ENCODE measurements at regions not wholly inside any gene's neighbourhood (a gene's known extent, or its start where the extent isn't known, plus 50 kb on each side); places are given as distances from the start of the nearest gene placed in this dataset.
"Not testable (repeated sequence)": the region's sequence is repeated elsewhere in the genome, so short reads cannot be mapped to it uniquely, and the experiment has no call there.

- H3K9me3 ChIP-seq (ENCODE audit: control insufficient read depth, insufficient read depth, low read length); CTCF ChIA-PET; H2BK20ac ChIP-seq (ENCODE audit: low read depth, low read length); H4K20me1 ChIP-seq (ENCODE audit: insufficient read depth, low read length); dilution Hi-C loops (cut with HindIII; ENCODE audit: low sequenced_read_pairs, unreplicated experiment); H3K4me2 ChIP-seq (ENCODE audit: low read depth, low read length); H2AFZ ChIP-seq (replicated peaks; ENCODE audit: low read length, poor library complexity); POLR2A ChIA-PET (ENCODE audit: unreplicated experiment); H3K18ac ChIP-seq (ENCODE audit: low read depth, low read length); H2AK9ac ChIP-seq (replicated peaks; ENCODE audit: low read depth, low read length, poor library complexity); H3K23ac ChIP-seq (ENCODE audit: low read depth, low read length); ATAC-seq (ENCODE audit: low read depth); H3K56ac ChIP-seq (ENCODE audit: extremely low read depth, insufficient read depth, low read length); H4K8ac ChIP-seq (ENCODE audit: low read depth in 2 of 2, low read length in 2 of 2); BruUV-seq (replicated peaks); H2BK120ac ChIP-seq (ENCODE audit: low read depth, low read length); H3K27ac ChIP-seq (ENCODE audit: insufficient read depth, low read length); H2BK15ac ChIP-seq (ENCODE audit: low read depth, low read length); H3K4me1 ChIP-seq (ENCODE audit: control insufficient read depth, insufficient read depth, low read length); H3K4me3 ChIP-seq (ENCODE audit: insufficient read depth, low read depth, low read length); in situ Hi-C loops (cut with MboI; ENCODE audit: low sequenced_read_pairs); H2BK5ac ChIP-seq (ENCODE audit: low read depth, low read length, poor library complexity, severe bottlenecking); H3K4ac ChIP-seq (ENCODE audit: low read depth, low read length); H3K27me3 ChIP-seq (ENCODE audit: control insufficient read depth, insufficient read depth, low read length); H4K5ac ChIP-seq (ENCODE audit: low read depth, low read length); H4K91ac ChIP-seq (ENCODE audit: insufficient read depth, low read depth, low read length); H3K79me1 ChIP-seq (ENCODE audit: low read depth in 1 of 2, low read length in 2 of 2); H3K36me3 ChIP-seq (ENCODE audit: control insufficient read depth, insufficient read depth, low read length); H3K9me1 ChIP-seq (ENCODE audit: insufficient read depth, low read length); H2AK5ac ChIP-seq (ENCODE audit: low read depth, low read length); H3K9ac ChIP-seq (ENCODE audit: low read depth, low read length); DNase-seq; intact Hi-C loops (cut with micrococcal nuclease); H3K14ac ChIP-seq (replicated peaks; ENCODE audit: low read depth, low read length): not testable (repeated sequence)
- WGBS, 2 experiments (ENCODE audit: extremely low coverage in 2 of 2, insufficient read length in 1 of 2), result no CpG with 5 or more reads among the region's 3 CpGs
These were observed 145.2 kb upstream of the CNKSR2 start for GRCh38 chrX:21228974-21229373.

Data from IMR-90 (cell line).